ENCODE measurements at regions not wholly inside any gene's neighbourhood (a gene's known extent, or its start where the extent isn't known, plus 50 kb on each side); places are given as distances from the start of the nearest gene placed in this dataset.

- no TSS peak for BruUV-seq (replicated peaks)
- RAD21 ChIA-PET (ENCODE audit: low non-redundant PET in 1 of 2, low total read pairs in 2 of 2, uncharacterized antibody in 2 of 2, unreplicated experiment in 2 of 2) = no interaction called here
- no peak overlapping the region for H3K27ac ChIP-seq (ENCODE audit: low read depth, low read length)
- H3K79me2 ChIP-seq (ENCODE audit: insufficient read depth, low read length) = no peaks in the 10 kb centered on the region
- H3K36me3 ChIP-seq (ENCODE audit: control insufficient read depth in 1 of 2, insufficient read depth in 2 of 2, low read length in 2 of 2) = no peaks in the 10 kb centered on the region
- DNase-seq (ENCODE audit: low read depth, low spot score) (no peak), ATAC-seq (no peak)
- peaks cover 0 to 6% of the 10 kb centered on the region in 2 experiments; a peak in 2 of 4 replicates for H3K9me3 ChIP-seq (ENCODE audit: control insufficient read depth in 1 of 2, insufficient read depth in 1 of 2, low read depth in 1 of 2, low read length in 2 of 2)
- H3K4me3 ChIP-seq (replicated peaks in 1 of 2; ENCODE audit: low read depth in 1 of 2, low read length in 2 of 2) = no peak overlapping the region
- CTCF ChIA-PET = no interaction called here
- no peaks in the 10 kb centered on the region for H3K9me2 ChIP-seq (ENCODE audit: insufficient read depth)
- POLR2A ChIA-PET = no interaction called here
- H3K4me1 ChIP-seq (ENCODE audit: control insufficient read depth in 1 of 2, insufficient read depth in 2 of 2, low read length in 2 of 2) = no peaks in the 10 kb centered on the region
- no peaks in the 10 kb centered on the region for H4K20me1 ChIP-seq (ENCODE audit: insufficient read depth)
- no peaks in the 10 kb centered on the region for H3K27me3 ChIP-seq (ENCODE audit: insufficient read depth, low read length)
- H3K4me2 ChIP-seq (ENCODE audit: low read length) = no peak overlapping the region
- H3K9ac ChIP-seq (ENCODE audit: low read length) = no peak overlapping the region
- intact Hi-C loops (cut with micrococcal nuclease) = no loop called here
- TF ChIP-seq EZH2 (IDR thresholded peaks at IDR 0.05) (no peak), CBX3 (IDR thresholded peaks at IDR 0.05; ENCODE audit: low read depth) (no peak), ELF1 (IDR thresholded peaks at IDR 0.05; ENCODE audit: borderline replicate concordance, low read depth) (no peak), EZH2phosphoT487 (IDR thresholded peaks at IDR 0.05; ENCODE audit: borderline replicate concordance) (no peak), RAD21 (IDR thresholded peaks at IDR 0.05; ENCODE audit: low read depth) (no peak), CEBPB (IDR thresholded peaks at IDR 0.05; ENCODE audit: low read depth) (no peak), POLR2AphosphoS5 (IDR thresholded peaks at IDR 0.05; ENCODE audit: low read depth, low read length) (no peak), REST (IDR thresholded peaks at IDR 0.05; ENCODE audit: low read depth) (no peak), ZBTB33 (IDR thresholded peaks at IDR 0.05; ENCODE audit: extremely low read depth, insufficient replicate concordance, low read length) (no peak), SP1 (IDR thresholded peaks at IDR 0.05; ENCODE audit: low read depth) (no peak), JUND (IDR thresholded peaks at IDR 0.05) (no peak), ZNF274 (IDR thresholded peaks at IDR 0.05; ENCODE audit: low read depth, low read length) (no peak), EGR1 (IDR thresholded peaks at IDR 0.05; ENCODE audit: low read depth) (no peak)
- no peak overlapping the region for H2AFZ ChIP-seq (ENCODE audit: low read depth, low read length, poor library complexity, severe bottlenecking)
These were observed 627.6 kb upstream of the PHF14 start for GRCh38 chr7:10346032-10346431.
